ENCODE measurements at regions not wholly inside any gene's neighbourhood (a gene's known extent, or its start where the extent isn't known, plus 50 kb on each side); places are given as distances from the start of the nearest gene placed in this dataset.
"Not testable (repeated sequence)": the region's sequence is repeated elsewhere in the genome, so short reads cannot be mapped to it uniquely, and the experiment has no call there.

GRCh38 chr13:84096216-84096615 lies 213.9 kb upstream of the SLITRK1 start:
- DNase-seq, result no peak

- DNase-seq, result no peak
Observed at GRCh38 chr13:84088996-84089395, 206.7 kb upstream of the SLITRK1 start.

GRCh38 chr13:84086847-84087162 lies 204.5 kb upstream of the SLITRK1 start:
- no peak for DNase-seq

DNA sequence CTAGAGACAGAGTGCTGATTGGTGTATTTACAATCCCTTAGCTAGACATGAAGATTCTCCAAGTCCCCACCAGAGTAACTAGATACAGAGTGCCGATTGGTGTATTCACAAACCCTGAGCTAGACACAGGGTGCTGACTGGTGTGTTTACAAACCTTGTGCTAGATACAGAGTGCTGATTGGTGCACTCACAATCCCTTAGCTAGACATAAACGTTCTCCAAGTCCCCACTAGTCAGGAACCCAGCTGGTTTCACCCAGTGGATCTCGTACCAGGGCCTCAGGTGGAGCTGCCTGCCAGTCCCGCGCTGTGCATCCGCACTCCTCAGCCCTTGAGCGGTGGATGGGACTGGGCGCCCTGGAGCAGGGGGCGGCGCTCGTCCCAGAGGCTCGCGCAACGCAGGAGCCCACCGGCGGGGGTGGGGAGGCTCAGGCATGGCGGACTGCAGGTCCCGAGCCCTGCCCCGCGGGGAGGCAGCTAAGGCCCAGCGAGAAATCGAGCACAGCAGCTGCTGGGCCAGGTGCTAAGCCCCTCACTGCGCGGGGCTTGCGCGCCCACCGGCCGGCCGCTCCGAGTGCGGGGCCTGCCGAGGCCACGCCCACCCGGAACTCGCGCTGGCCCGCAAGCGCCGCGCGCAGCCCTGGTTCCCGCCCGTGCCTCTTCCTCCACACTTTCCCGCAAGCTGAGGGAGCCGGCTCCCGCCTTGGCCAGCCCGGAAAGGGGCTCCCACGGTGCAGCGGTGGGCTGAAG lies 204.0 kb upstream of the SLITRK1 start:
- not testable (repeated sequence) for DNase-seq

DNA sequence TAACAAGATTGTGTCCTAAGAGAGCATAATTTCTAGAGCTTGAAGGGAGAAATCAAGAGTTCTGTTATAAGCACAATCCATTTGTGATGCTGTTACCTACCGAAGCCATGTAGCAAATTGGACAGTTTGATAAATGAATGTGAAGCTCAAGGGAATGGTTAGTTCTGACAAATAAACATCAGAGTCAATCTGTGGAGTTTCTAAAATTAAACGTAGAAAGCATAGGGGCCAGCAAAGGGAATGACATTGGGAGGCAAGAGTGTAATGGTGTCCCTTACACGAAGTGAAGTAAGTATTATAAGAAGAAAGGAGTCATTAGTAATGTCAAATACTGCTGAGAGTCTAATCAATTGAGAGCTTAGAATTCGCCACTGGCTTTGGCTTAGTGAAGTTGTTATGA lies 200.2 kb upstream of the SLITRK1 start:
- DNase-seq, result no peak

DNA sequence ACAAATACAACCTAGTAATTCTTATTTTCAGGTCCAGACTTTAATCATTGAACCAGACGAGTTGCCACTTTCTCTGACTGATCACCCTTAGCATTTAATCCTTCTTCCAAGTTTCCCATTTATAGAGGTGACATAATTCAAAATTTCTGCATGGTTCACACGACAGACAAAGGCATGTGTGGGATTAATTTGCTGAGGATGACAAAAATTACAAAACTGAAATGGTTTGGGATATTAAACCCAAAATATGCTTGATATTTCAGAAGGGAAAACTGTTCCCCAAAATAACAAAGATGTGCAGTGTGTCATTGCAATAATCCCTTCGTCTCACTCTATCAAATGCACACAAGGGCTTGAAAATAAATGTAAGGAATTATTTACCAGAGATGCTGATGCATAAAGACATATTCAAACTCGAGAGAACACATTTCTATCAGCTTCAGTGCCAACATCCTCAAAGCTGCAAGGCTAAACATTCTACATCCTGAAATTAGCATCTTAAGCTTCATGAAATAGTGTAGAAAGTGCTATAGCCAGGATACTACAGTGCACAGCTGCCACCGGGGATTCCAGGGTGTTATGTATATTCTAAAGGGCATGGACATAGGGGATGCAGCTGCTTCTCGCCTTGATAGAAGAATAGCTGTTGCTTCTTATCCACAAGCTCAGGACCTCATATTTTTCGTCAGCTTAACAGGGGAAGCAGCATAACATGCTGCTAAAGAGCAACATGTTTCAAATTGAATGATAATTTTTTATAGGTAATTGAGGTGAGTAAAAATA lies 198.7 kb upstream of the SLITRK1 start:
- DNase-seq, result no peak

DNA sequence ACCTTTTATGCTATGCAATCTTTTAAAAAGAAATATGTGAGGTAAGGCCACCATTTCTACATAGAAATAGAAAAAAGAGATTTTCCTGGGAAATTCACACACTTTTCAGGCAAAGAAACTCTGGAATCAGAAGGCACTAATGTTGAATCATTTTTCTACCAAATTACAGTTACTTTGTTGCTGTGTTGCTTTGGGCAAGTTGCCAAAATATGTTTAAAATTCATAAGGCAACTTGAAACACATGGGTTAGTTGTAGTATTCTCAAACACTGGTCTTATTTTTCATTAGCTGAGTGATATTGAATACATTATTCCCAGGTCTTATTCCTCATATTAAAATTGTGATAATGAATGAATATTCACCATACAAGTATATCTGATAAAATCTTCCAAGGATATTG lies 195.0 kb upstream of the SLITRK1 start:
- no peak for DNase-seq

GRCh38 chr13:84076280-84076679 lies 194.0 kb upstream of the SLITRK1 start:
- no peak for DNase-seq

- no peak for DNase-seq
Observed at GRCh38 chr13:84050536-84050935, 168.3 kb upstream of the SLITRK1 start.

DNA sequence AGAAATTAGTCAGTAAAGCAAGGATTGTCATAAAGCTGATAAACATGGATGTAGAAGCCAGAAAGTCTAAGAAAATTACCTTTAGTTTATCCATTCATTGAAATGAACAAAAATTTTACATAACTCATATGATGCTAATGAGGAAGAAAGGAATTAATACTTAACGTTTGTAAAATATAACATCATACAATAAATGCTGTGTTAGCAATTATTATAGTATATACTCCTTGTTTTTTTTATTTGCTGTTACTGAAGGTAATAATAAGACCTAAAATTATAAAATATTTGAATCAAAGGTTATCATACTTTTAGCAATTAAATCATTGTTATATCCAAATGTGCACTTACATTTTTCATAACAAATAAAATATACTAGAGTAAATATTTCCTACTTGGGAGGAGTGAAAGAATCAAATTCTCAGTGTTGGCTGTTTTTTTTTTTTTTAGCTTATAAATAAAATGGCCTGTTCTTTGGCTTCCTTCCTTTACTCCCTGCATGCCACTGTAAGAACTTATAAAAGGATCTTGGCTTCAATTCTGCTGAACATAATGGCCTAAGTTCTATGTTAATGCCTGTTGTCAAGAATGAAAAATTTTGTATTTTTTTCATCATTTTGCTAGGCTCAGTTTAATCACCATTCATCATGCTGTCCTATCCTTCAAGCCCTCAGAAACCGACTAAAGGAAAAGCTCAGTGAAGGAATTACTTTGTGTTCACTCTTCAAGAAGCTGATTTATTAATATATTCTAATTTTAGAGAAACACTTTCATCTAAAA lies 167.4 kb upstream of the SLITRK1 start:
- peak in 1 of 2 experiments; percentile 0 for DNase-seq

- no peak for DNase-seq
Observed at GRCh38 chr13:84044805-84045204, 162.5 kb upstream of the SLITRK1 start.

- DNase-seq, result no peak
Observed at GRCh38 chr13:84038001-84038400, 155.7 kb upstream of the SLITRK1 start.

DNA sequence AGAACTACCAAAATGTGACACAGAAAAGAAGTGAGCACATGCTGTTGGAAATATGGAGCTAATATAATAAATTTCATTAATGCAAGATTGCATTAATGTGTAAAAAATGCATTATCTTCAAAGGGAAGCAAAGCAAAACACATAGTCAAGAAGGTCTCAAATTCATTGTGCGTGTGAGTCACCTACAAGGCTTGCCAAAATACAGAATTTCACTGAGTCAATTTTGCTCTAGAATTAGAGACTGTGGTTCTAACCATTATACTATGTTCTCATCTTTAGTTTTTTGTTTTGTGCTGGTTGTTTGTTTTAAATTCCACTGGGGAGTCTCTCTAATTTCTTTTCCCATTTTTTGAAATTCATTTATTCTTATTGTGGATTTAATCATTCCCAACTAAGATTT lies 149.8 kb upstream of the SLITRK1 start:
- no peak for DNase-seq

DNA sequence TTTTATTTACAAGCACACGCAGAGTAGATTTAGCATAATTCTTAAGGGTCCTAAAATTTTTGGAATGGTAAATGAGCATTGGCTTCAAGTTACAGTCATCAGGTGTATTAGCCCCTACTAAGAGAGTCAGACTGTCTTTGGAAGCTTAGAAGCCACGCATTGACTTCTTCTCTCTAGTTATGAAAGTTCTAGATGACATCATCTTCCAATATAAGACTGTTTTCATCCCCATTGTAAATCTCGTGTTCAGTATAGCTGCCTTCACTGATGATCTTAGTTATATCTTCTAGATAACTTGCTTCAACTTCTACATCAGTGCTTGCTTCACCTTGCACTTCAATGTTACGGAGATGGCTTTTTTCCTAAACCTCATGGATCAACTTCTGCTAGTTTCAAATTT lies 148.8 kb upstream of the SLITRK1 start:
- DNase-seq, result no peak

DNA sequence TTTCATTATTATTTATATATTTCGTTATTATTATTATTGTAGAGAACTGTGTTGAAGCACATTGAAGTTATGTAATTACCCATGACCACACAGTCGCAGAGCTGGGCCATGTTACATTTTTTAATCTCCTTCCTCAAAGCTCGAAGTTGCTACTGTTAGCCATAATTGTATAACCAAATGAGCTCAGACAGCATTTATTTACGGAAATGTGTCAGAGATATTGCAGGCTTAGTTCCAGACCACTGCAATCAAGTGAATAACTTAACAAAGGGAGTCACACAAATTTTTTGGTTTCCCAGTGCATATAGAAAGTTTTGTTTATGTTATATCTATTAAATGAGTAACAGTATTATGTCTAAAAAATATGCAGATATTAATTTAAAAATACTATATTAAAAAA lies 147.1 kb upstream of the SLITRK1 start:
- DNase-seq, result no peak

GRCh38 chr13:84025824-84026223 lies 143.6 kb upstream of the SLITRK1 start:
- no peak for DNase-seq

GRCh38 chr13:83996415-83996814 lies 114.1 kb upstream of the SLITRK1 start:
- peak in 1 of 2 experiments; percentile 15 for DNase-seq

GRCh38 chr13:83995930-83996329 lies 113.7 kb upstream of the SLITRK1 start:
- peak; percentile 43 to 69 for DNase-seq

DNA sequence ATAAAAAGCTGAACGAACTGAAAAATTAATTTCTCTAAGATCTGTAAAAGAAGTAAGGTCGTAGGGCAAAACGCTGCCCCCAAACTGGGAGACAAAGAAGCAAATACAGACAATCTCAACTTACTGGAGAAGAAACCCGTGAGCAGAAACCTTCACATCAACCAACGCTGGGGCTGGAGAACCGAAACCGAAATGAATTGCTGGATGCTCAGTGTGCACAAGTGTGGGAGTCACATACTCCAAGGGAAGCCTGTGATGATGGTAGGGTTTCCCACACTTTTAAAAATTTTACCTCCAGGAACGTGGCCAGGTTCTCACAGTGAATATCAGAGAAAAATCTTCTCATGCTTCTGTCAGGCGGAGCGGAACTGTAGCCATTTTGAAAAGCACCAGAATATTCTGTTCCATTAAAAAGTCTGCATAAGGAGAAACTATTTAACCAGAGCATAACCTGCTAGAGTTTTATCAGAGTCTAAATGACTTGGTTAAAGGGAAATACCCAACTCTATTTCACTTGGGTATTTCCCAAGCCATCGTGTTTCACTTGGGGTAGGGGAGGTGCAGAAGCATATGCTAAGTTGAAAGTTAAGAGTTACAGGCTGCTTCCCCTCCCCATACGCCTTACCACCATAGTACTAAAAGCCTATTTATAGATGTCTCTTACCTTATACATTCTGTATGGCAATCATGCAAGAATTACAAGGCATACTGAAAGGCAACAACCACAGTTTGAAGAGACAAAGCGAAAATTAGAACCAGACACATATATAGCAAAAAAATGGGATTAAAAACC lies 110.5 kb upstream of the SLITRK1 start:
- DNase-seq, result no peak

GRCh38 chr13:83987394-83987793 lies 105.1 kb upstream of the SLITRK1 start:
- DNase-seq, result no peak

- no peak for DNase-seq
Observed at GRCh38 chr13:83984793-83985192, 102.5 kb upstream of the SLITRK1 start.

GRCh38 chr13:83980331-83980730 lies 98.1 kb upstream of the SLITRK1 start:
- DNase-seq, result no peak

- DNase-seq, result no peak
Observed at GRCh38 chr13:83975655-83976165, 93.4 kb upstream of the SLITRK1 start.
